ENCODE measurements at regions not wholly inside any gene's neighbourhood (a gene's known extent, or its start where the extent isn't known, plus 50 kb on each side); places are given as distances from the start of the nearest gene placed in this dataset.
A peak's percentile ranks its signal among the peaks of the same experiment; 100 is the strongest.

DNA sequence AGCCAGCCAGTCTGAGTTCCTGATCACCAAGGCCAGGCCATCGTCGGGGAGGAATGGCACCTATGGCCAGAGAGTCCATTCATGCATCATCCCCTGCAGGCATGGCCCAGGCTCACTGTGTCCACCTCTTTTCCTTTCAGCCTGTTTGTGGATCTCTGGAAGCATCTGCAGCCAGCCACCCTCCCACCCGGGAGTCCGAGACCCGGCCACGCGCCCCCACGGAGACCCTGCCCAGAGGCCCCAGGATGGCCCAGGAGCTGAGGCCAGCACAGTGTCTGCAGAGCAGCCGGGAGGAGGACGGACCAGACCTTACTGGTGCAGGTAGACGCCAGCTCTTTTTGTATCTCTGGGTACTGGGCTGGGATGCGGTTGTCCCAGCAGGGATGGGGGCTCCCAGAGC is 245.1 kb upstream of the CIBAR2 start:
- peaks cover 16% of the 10 kb centered on the region for H3K4me1 ChIP-seq
- TF ChIP-seq, protein P1, sequence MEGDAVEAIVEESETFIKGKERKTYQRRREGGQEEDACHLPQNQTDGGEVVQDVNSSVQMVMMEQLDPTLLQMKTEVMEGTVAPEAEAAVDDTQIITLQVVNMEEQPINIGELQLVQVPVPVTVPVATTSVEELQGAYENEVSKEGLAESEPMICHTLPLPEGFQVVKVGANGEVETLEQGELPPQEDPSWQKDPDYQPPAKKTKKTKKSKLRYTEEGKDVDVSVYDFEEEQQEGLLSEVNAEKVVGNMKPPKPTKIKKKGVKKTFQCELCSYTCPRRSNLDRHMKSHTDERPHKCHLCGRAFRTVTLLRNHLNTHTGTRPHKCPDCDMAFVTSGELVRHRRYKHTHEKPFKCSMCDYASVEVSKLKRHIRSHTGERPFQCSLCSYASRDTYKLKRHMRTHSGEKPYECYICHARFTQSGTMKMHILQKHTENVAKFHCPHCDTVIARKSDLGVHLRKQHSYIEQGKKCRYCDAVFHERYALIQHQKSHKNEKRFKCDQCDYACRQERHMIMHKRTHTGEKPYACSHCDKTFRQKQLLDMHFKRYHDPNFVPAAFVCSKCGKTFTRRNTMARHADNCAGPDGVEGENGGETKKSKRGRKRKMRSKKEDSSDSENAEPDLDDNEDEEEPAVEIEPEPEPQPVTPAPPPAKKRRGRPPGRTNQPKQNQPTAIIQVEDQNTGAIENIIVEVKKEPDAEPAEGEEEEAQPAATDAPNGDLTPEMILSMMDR (IDR thresholded peaks at IDR 0.05), result no peak
- H3K9me3 ChIP-seq, result no peaks in the 10 kb centered on the region
- DNase-seq (no peak), ATAC-seq (no peak)
- intact Hi-C loops (cut with DNase I), result no loop called here
- no peak overlapping the region for H3K4me3 ChIP-seq
- no peaks in the 10 kb centered on the region for H3K27me3 ChIP-seq (ENCODE audit: low read depth)
- H3K36me3 ChIP-seq, result no peaks in the 10 kb centered on the region
- H3K27ac ChIP-seq, result no peak overlapping the region

DNA sequence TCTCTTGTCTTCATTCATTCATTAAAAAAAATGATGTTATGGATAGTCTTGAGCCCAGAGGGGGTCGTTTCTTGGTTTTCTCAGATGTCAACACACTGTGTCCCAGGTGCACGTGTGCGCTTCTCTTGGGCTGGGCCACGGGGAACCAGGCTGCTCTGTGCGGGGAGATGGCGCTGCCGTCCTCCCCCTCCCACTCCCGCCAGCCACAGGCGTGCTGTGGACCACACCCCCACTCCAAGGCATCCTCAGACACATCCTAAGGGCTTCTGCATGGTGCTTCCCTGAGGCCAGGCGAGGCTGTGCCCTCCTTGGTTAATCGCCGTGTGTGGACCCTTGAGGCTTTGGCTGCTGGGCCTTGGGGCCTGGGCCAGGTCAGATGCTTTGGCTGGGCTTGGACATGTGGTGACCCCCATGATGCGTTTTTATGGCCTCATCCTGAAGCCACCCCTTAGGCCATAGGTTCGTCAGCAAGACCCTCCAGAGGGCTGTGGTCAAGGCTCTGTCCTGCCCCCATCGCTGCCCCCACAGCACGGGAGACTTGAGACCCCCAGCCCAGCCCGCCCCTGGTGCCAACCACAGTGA is 245.7 kb upstream of the CIBAR2 start:
- DNase-seq, result no peak
- ATAC-seq, result no peak
- H3K36me3 ChIP-seq, result no peaks in the 10 kb centered on the region
- peaks cover 16% of the 10 kb centered on the region for H3K4me1 ChIP-seq
- no peak overlapping the region for H3K4me3 ChIP-seq
- TF ChIP-seq, protein P1 (IDR thresholded peaks at IDR 0.05), result no peak
- H3K27ac ChIP-seq, result no peak overlapping the region
- no peaks in the 10 kb centered on the region for H3K9me3 ChIP-seq
- no peaks in the 10 kb centered on the region for H3K27me3 ChIP-seq (ENCODE audit: low read depth)
- intact Hi-C loops (cut with DNase I), result no loop called here

DNA sequence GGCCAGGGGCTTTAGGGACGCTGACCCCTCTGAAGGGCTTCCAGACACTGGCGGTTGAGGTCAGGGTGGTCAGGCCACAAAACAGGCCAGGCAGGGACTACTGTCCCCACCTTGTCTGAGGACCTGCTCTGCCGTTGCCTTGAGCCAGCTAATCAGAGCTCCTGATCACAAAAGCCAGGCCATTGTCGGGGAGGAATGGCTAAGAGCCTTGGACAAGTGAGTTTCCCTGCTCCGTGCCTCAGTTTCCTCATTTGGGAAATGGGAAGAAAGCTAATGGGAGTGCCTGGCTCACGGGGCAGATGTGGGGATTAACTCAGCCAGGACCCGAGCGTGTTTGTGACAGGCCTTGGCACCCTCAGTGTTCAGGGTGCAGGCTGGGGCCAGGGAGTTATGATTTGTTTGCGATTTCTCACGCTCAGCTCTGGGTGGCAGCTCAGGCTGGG is 246.5 kb upstream of the CIBAR2 start:
- TF ChIP-seq, protein P1 (IDR thresholded peaks at IDR 0.05), result no peak
- no peaks in the 10 kb centered on the region for H3K36me3 ChIP-seq
- no peak for ATAC-seq
- H3K27me3 ChIP-seq (ENCODE audit: low read depth), result no peaks in the 10 kb centered on the region
- DNase-seq, result no peak
- H3K27ac ChIP-seq, result no peak overlapping the region
- peaks cover 16% of the 10 kb centered on the region for H3K4me1 ChIP-seq
- no peaks in the 10 kb centered on the region for H3K9me3 ChIP-seq
- no peak overlapping the region for H3K4me3 ChIP-seq
- intact Hi-C loops (cut with DNase I), result no loop called here

DNA sequence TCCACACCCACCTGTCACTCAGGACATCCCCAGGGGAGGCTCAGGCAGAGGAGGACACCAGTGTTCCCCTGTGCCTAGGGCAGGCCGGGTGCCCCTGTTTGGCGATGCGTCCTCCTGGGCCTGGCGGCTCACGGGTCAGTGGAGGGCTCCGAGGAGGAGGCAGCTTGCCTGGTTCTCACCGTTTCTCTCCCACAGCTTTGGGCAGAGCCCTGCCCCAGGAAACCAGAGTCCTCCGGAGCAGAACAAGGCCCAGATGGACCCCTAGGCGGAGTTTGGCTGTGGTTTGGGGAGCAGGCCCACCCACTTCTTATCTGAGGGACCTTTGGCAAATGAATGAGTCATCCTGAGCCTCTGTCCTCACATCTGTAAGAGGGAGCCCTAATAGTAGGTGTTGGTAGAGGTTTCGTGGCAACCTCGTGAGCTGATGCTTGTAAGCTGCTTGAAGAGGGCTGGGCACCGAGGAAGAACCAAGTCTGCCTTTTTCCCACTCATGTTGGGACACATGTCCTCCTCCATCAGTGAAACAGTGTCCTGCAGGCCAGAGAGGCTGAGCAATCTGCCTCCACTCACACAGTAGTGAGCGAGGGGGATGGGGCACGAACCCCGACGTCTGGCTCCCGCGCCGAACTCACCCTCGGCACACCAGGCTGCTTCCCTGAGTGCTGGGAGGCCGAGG is 247.0 kb upstream of the CIBAR2 start:
- ATAC-seq, result no peak
- intact Hi-C loops (cut with DNase I), result no loop called here
- no peak overlapping the region for H3K27ac ChIP-seq

DNA sequence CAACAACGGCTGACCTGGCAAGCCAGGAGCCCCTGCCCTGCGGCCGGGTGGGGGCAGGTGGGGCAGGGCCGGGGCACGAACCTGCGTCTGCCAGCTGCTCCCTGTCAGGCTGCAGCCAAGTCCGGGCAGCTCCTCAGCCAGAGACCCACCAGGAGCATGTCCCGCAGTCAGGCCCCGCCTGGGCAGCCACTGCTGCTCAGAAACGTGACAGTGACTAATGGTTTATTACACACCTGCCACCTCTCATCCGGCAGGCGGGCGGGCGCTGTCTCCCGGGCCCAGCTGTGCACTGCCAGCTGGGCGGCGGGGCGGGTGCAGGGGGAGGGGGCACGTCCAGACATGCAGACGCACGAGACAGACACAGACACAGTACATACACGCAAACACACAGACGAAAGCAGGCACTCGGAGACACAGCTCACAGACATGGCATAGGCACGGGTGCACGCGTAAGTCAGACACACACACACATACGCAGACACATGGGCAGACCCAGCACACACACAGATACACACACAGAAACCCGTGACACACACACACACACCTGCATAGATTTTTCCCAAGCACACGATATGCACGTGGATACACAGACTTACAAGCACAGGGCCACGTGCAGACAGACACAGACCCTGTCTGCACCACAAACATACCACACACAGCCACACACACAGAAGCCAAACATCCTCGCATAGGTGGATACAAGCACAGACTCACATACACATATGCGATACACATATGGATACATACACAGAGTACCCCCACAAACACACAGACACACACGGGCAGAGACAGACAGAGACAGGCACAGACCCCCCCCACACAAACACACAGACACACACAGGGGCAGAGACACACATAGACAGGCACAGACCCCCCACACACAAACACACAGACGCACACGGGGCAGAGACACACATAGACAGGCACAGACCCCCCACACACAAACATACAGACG is 248.3 kb upstream of the CIBAR2 start:
- peak; percentile 68 for DNase-seq
- H3K27ac ChIP-seq, result peak overlapping the region; percentile 36

More for the DNA sequence above, 247.0 kb upstream of the CIBAR2 start:
- TF ChIP-seq, protein P1 (IDR thresholded peaks at IDR 0.05), result no peak
- no peak for DNase-seq
- no peak overlapping the region for H3K4me3 ChIP-seq
- no peaks in the 10 kb centered on the region for H3K36me3 ChIP-seq
- H3K9me3 ChIP-seq, result no peaks in the 10 kb centered on the region
- no peaks in the 10 kb centered on the region for H3K27me3 ChIP-seq (ENCODE audit: low read depth)
- peaks cover 18% of the 10 kb centered on the region for H3K4me1 ChIP-seq

More for the DNA sequence above, 248.3 kb upstream of the CIBAR2 start:
- H3K4me3 ChIP-seq, result no peak overlapping the region
- TF ChIP-seq, protein P1 (IDR thresholded peaks at IDR 0.05), result no peak
- no peaks in the 10 kb centered on the region for H3K27me3 ChIP-seq (ENCODE audit: low read depth)
- intact Hi-C loops (cut with DNase I), result no loop called here
- H3K4me1 ChIP-seq, result peaks cover 23% of the 10 kb centered on the region
- H3K9me3 ChIP-seq, result no peaks in the 10 kb centered on the region
- peak; percentile 14 to 36 for ATAC-seq
- H3K36me3 ChIP-seq, result no peaks in the 10 kb centered on the region

Measured in lower lobe of right lung (tissue), 2 donors.